SK-N-MC (cell line): ENCODE measurements at regions not wholly inside any gene's neighbourhood (a gene's known extent, or its start where the extent isn't known, plus 50 kb on each side); places are given as distances from the start of the nearest gene placed in this dataset.
A peak's percentile ranks its signal among the peaks of the same experiment; 100 is the strongest.

Experiments used
- DNase-seq: peaks from one replicate; pipeline ENCODE4 v3.0.0-alpha.2; 2011; ENCODE audit warnings: low read depth, low spot score
- H3K27ac ChIP-seq: fragments of 200-600 bp; sonication (generic); 2 replicates; pipeline ENCODE4 v1.5.1; 2016; ENCODE audit warnings: mixed run types
- H3K36me3 ChIP-seq: fragments of 200-600 bp; sonication (generic); 2 replicates; pipeline ENCODE4 v1.6.1; 2017; ENCODE audit warnings: antibody characterized with exemption, low read length, mixed read lengths; ENCODE audit not compliant: insufficient read depth
- H3K4me3 ChIP-seq: fragments of 200-600 bp; sonication (generic); 2 replicates; pipeline ENCODE4 v1.5.1; 2016
- H3K9ac ChIP-seq: fragments of 200-600 bp; sonication (generic); 2 replicates; pipeline ENCODE4 v1.8.0; 2017; ENCODE audit warnings: mixed run types, mixed read lengths; ENCODE audit not compliant: insufficient read length
- H3K9me3 ChIP-seq: fragments of 200-600 bp; sonication (generic); 2 replicates; pipeline ENCODE4 v1.6.1; 2017; ENCODE audit warnings: low read depth, mild to moderate bottlenecking, antibody characterized with exemption, low read length, moderate library complexity, mixed read lengths
- EZH2 ChIP-seq: fragments of 200-600 bp; sonication (generic); IDR thresholded peaks from one replicate; pipeline ENCODE4 v1.6.1; 2017; ENCODE audit warnings: antibody characterized with exemption
- FOXP2 ChIP-seq: optimal IDR thresholded peaks from 2 replicates; pipeline ENCODE3; 2011; ENCODE audit warnings: mild to moderate bottlenecking, moderate library complexity; ENCODE audit not compliant: insufficient read depth; ENCODE audit errors: extremely low read length, control extremely low read depth
- POLR2AphosphoS5 ChIP-seq: IDR thresholded peaks from 2 replicates; pipeline ENCODE4 v1.6.1; 2012; ENCODE audit warnings: mild to moderate bottlenecking, low read depth, low read length, borderline replicate concordance

DNA sequence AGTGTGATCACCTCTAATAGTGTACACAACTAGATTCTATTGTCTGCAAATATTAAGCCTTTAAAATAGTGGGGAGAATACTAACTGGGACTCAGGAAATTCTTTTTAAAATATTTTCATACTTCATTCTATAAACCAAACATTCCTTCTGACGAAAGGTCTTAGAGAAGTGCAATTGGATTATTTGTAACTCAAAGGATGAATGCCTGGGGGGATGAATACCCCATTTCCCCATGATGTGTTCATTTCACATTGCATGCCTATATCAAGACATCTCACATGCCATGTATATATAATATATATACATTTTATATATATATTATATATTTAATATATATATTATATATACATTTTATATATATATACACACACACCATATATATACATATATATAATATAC, 189.9 kb downstream of the VGLL3 start:
- Histone ChIP-seq H3K9ac (no peak overlapping the region), H3K4me3 (no peak overlapping the region), H3K9me3 (no peaks in the 10 kb centered on the region), H3K27ac (no peak overlapping the region), H3K36me3 (no peaks in the 10 kb centered on the region)
- DNase-seq, result no peak
- TF ChIP-seq EZH2 (no peak), FOXP2 (no peak), POLR2AphosphoS5 (no peak)

DNA sequence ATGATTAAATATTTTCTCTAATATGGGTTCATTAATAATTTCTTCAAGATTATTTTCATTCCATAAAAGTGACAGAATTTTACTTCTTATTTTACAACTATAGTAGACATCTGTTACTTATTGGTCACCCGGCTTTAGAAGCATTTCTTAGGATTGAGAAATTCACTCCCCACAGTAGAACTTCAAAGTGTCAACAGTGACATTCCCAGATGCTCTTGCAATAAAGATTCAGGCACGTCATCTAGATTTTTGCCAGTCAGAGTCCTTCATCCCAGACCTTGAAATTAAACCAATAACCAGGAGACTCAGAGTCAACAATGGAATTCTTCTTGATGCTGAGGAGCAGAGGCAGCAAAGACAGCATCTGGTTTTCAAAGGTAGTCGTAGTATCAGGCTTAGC, 190.8 kb downstream of the VGLL3 start:
- no peak for TF ChIP-seq POLR2AphosphoS5
- no peak for TF ChIP-seq EZH2
- no peak for TF ChIP-seq FOXP2
- Histone ChIP-seq H3K36me3 (no peaks in the 10 kb centered on the region), H3K9me3 (no peaks in the 10 kb centered on the region), H3K27ac (no peak overlapping the region), H3K4me3 (no peak overlapping the region), H3K9ac (no peak overlapping the region)
- DNase-seq, result no peak

DNA sequence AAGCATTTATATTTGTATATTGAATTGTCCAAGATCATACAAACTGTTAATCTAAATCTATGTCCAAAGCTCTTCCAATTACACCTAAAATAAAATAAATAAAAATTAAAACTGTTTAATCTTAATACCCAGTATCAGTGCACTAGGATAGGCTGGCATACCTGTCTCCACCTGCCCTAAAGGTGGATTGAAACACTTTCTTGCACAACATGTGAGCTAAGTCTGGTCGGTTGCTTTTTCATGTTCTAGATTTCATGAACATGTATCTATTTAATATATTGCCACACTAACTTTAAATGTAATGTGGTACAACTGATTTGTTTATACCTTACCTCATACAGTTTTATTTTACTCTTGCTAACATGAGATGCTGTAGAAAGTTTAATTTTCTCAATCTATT, 193.0 kb downstream of the VGLL3 start:
- H3K36me3 ChIP-seq, result no peaks in the 10 kb centered on the region
- no peak overlapping the region for H3K4me3 ChIP-seq
- H3K27ac ChIP-seq, result no peak overlapping the region
- H3K9me3 ChIP-seq, result no peaks in the 10 kb centered on the region
- DNase-seq, result no peak
- TF ChIP-seq EZH2, result no peak
- no peak for TF ChIP-seq FOXP2
- no peak for TF ChIP-seq POLR2AphosphoS5
- no peak overlapping the region for H3K9ac ChIP-seq

DNA sequence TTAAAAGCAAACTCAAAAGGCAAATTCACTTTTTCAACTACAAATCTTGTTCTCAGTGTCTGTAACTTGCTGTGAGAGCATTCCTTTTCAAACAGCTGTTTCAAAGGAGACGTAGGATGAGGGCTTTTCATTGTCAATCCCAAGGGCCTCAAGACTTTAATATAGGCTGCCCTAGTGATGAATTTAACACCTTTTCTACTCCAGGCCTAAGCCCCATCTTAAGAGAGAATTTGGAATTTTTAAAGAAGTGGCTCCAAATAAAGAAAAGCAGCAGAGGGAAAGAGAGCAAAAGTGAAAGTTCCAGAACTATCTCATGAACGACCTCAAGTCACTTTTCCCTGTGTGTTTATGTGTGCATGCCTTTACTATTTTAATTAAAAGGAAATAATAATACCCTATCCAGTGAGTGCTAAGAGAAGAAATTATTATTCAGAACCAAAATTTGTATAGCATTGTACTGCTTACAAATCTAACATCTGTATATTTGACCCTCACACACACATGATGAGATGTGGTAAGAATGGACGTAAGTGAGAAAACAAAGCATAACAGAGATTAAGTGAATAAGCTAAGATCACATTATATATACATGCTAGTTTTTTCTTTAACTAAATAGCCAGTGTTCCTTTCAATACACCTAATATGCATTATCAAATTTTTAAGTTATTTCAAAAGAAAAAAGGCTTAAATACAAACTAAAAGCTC, 196.4 kb downstream of the VGLL3 start:
- Histone ChIP-seq H3K36me3 (no peaks in the 10 kb centered on the region), H3K4me3 (no peak overlapping the region), H3K9me3 (no peaks in the 10 kb centered on the region), H3K9ac (no peak overlapping the region), H3K27ac (no peak overlapping the region)
- no peak for DNase-seq
- TF ChIP-seq FOXP2 (no peak), EZH2 (no peak), POLR2AphosphoS5 (no peak)

DNA sequence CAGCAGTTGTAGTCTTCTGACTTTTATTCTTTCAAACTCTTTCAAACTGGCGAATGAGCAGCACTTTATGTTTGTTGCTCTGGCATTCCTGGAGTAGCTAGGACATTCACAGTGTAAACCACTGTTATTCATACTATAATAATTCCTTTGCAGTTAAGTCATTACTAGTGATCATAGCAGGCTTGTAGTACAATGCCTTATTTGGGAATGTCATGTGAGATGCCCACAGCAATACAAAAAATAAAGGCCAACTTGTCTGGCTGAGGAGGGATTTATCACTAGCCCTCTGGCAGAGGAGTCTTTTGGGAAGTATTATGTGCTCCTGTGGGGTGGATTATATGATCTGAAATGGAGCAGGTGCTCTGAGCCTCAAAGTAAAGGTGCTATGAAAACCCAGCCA, 197.2 kb downstream of the VGLL3 start:
- no peak for TF ChIP-seq FOXP2
- no peak for TF ChIP-seq EZH2
- TF ChIP-seq POLR2AphosphoS5, result no peak
- DNase-seq, result no peak
- H3K36me3 ChIP-seq, result no peaks in the 10 kb centered on the region
- no peak overlapping the region for H3K4me3 ChIP-seq
- 0 out of 2 replicates have a peak overlapping the region, but pooled peaks have one; percentile 21 for H3K27ac ChIP-seq
- no peaks in the 10 kb centered on the region for H3K9me3 ChIP-seq
- no peak overlapping the region for H3K9ac ChIP-seq

DNA sequence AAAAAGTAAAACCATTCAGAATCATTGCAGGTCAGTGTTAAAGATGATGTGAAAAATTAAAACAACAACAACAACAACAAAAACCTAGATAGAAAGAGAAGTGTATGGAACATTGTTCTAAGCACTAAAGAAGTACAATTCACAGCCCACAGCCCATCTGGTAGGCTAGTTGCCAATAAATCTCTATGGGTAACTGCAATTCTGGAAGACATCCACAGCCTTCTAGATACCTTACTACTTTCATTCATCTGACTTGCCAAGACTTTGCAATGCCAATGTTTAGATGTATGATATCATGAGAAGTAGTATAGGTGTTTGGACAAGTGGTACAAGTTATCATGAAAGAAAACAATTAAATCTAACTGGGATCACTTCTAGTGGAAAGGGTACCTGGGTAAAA, 198.6 kb downstream of the VGLL3 start:
- TF ChIP-seq EZH2, result no peak
- TF ChIP-seq FOXP2, result no peak
- no peak for TF ChIP-seq POLR2AphosphoS5
- Histone ChIP-seq H3K4me3 (no peak overlapping the region), H3K9ac (no peak overlapping the region), H3K27ac (no peak overlapping the region), H3K36me3 (no peaks in the 10 kb centered on the region), H3K9me3 (no peaks in the 10 kb centered on the region)
- DNase-seq, result no peak

DNA sequence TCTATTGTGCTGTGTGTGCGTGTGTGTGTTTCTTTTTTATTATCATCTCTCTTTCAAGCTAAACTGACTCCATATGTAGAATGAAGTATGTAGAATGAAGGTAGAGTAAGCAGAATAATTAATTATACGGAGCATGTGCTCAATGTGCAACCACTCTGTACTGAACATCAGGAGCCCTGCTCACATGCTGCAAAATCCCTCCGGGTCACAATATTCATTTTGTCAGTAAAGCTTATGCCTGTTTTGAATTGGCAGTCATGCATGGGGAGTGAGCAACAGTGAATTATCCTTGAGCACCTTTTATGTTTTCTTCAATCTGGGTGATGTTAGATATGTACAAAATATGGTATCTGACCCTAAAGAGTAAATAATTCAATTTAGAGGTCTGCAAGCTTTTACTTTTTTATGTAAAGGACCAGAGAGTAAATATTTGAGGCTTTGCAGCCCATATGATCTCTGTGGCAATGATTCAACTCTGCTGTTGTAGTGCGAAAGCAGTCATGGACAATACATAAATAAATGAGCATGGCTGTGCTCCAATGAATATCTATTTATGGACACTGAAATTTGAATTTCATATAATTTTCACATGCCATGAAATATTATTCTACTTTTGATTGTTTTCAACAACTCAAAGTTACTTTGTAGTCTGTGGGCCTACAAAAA, 199.9 kb downstream of the VGLL3 start:
- no peak for DNase-seq

DNA sequence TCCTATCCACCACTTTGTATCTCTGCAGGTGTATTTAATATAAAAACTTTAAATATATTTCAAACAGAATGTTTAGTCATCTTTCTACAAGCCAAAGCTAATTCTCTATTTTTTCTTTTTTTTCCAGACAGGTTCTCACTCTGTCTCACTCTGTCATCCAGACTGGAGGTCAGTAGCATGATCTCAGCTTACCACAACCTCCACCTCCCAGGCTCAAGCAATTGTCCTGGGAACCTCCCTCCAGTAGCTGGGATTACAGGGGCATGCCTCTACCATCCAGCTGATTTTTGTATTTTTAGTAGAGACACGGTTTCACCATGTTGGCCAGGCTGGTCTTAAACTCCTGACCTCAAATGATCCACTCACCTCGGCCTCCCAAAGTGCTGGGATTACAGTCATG, 202.6 kb downstream of the VGLL3 start:
- DNase-seq, result no peak
- H3K4me3 ChIP-seq, result no peak overlapping the region
- TF ChIP-seq EZH2, result no peak
- TF ChIP-seq FOXP2, result no peak
- no peak for TF ChIP-seq POLR2AphosphoS5

More for the DNA sequence above, 199.9 kb downstream of the VGLL3 start:
- H3K9ac ChIP-seq, result no peak overlapping the region
- no peaks in the 10 kb centered on the region for H3K9me3 ChIP-seq
- H3K36me3 ChIP-seq, result no peaks in the 10 kb centered on the region
- no peak overlapping the region for H3K4me3 ChIP-seq
- H3K27ac ChIP-seq, result no peak overlapping the region
- TF ChIP-seq EZH2 (no peak), POLR2AphosphoS5 (no peak), FOXP2 (no peak)

More for the DNA sequence above, 202.6 kb downstream of the VGLL3 start:
- Histone ChIP-seq H3K9ac (no peak overlapping the region), H3K36me3 (no peaks in the 10 kb centered on the region), H3K9me3 (no peaks in the 10 kb centered on the region), H3K27ac (no peak overlapping the region)
